AG20443 (cell line): ENCODE measurements at regions not wholly inside any gene's neighbourhood (a gene's known extent, or its start where the extent isn't known, plus 50 kb on each side); places are given as distances from the start of the nearest gene placed in this dataset.

Experiments used
- DNase-seq: peaks from one replicate; pipeline ENCODE4 v3.0.0; 2012; ENCODE audit warnings: low spot score, mixed read lengths

DNA sequence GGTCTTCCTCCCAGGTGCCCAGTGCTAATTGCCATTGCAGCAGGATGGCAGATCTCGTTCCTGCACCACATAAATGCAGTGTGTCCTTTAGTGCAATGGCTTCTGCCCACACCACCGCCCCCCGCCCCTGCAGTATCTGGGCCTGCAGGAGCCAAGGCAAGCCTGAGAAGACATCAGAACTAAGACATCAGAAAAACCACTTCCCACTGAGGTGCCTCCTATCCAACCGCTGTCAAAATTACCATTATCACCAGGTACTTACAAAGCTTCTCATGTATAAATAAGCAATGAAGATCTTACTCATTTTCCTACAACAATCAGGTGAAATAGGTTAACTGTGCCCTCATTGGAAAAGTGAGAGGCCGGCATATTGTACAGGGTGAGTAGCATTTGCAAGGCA lies 228.8 kb downstream of the FBXO15 start:
- DNase-seq = no peak

DNA sequence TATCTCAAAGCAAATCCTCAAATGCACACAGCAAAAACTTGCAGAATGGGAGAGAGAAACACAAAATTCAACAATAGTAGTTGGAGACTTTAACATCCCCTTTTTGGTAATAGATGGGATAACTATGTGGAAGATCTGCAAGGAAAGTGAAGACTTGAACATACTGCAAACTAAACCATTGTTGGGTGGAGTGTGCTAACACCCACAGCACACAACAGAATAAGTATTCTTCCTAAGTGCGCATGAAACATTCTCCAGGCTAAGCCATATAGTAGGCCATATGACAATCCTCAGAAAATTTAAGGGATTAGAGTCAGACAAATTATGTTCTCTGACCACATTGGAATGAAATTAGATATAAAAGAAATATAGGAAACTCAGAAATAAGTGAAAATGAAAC lies 230.6 kb downstream of the FBXO15 start:
- no peak for DNase-seq

- DNase-seq = no peak
These were observed 234.1 kb downstream of the FBXO15 start for GRCh38 chr18:73913505-73913904.

DNA sequence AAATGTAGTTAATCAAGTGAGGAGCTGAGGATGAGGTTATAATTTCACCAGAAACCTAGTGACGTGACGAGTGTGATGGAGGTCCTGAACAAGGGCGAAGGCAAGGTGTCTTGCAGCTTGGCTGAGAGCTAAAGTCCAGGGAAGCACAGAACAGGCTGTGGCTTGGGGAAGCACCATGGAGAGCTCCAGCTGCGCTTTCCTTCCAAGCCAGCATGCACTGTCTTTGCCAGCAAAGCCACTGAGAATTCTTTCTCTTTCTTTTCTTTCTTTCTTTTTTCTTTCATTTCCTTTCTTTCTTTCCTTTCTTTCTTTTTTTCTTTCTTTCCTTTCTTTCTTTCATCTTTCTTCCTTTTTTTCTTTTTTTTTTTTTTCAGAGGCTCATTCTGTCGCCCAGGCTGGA lies 239.3 kb downstream of the FBXO15 start:
- DNase-seq = peak; percentile 61

GRCh38 chr18:73901566-73901965 lies 246.1 kb downstream of the FBXO15 start:
- DNase-seq = no peak

DNA sequence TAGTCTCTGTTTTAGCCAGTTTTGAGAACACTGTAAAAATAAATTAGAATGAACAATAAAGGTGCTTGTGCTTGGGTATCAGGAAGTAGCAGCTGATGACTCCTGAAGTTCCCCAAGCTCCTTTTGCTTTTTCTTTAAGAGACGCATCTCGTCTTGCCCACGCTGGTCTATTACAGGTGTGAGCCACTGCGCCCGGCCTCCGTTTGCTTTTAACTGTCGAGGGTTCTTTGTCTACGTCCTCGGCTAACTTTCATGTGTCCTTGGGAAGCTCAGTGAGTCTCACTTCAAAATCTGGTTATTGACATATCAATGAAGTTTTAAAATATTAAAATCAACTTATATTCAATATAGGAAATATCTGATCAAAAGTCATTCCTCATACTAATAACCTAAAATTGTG lies 246.5 kb downstream of the FBXO15 start:
- no peak for DNase-seq

- no peak for DNase-seq
These were observed 247.4 kb downstream of the FBXO15 start for GRCh38 chr18:73900106-73900835.

DNA sequence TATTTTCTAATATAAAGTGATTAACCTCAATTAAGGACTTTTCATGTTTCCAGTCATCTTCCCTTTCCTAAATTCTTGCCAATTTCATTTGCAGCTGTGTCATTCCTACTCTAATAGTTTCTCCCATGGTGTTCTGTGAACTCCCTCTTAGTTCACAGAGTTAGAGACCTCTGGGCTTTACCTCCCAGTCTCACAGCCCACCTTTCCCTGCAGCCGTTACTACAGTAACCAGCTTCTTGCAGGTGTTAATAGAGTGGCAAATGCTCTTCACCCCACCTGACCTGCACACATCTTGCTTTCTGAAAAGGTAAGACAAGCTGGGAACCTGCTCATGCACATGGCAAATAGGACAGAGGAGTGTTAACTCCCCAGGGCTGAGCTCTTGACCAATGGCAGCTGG lies 250.1 kb downstream of the FBXO15 start:
- no peak for DNase-seq

GRCh38 chr18:73896685-73897084 lies 250.9 kb downstream of the FBXO15 start:
- DNase-seq = no peak

DNA sequence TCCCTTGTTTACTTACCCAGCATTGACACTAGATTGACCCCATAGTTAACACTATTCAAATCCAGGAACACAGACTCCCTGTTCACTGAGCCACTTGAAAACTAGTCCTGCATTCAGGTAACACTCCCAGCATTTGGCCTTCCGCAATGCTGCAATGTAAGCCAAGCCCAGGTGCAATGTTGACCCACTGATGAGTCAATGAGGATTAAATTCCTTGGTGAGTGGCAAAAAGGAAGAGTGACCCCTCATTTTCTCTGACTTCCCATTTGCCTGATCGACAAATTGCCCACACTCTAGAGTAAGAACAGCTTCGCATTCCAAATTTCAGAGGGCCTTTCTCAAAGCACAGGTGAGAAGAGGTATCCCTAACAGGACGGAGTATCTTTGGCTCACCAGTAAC lies 251.9 kb downstream of the FBXO15 start:
- no peak for DNase-seq

DNA sequence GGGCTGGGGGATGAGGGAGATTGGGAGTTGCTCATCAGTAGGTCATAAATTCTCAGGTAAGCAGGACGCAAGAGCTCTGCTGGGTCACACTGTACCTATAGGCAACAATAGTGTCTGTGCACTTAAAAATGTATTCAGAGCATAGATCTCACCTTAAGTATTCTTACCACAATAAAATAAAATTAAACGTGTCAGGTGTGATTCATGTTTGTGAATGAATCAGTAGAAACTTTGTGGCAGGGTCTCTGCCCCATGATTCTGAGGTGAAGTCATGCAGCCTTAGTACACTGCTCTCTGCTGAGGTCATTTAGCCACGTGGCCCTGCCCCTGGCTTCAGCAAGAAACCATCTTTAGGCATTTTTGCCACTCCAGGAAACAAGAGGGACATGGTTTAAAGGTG lies 253.8 kb downstream of the FBXO15 start:
- no peak for DNase-seq

- no peak for DNase-seq
These were observed 255.8 kb downstream of the FBXO15 start for GRCh38 chr18:73891572-73892421.

DNA sequence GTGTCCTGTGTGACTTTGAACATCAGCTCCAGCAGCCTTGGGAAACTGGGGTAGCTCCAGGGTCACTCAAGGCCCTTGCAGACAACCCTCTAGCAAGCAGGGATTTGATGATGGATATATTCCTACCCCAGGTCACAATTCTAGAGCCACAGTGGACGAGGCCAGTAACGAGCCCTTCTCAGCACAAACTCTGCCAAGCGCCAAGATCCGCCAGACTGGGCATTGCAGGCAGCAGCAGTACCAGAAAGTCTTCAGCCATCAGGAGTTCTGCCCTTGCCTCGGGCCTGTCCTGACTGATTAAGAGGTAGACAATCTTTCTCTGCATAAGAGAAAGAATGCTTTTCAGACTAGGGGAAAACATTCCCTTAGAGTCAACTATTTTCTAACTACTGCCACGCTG lies 259.1 kb downstream of the FBXO15 start:
- no peak for DNase-seq

- no peak for DNase-seq
These were observed 259.8 kb downstream of the FBXO15 start for GRCh38 chr18:73887801-73888200.

DNA sequence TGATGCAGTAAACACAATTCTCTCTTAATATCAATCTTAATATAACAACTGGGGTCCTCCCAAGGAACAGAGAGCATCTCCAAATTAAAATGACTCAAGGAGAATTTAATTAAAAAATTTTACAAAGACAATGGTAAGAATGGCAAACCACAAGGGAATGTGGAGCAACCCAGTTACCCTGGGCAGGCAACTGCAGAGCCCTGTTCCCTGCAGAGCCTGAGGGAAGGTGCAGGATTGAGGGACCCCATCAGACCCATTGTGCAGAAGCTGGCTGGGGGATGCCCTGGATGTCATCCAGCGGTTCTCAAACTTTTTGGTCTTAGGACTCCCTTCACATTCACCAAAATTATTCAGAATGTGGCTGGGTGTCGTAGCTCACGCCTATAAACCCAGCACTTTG lies 262.8 kb downstream of the FBXO15 start:
- no peak for DNase-seq

GRCh38 chr18:73881396-73881917 lies 266.2 kb downstream of the FBXO15 start:
- no peak for DNase-seq

DNA sequence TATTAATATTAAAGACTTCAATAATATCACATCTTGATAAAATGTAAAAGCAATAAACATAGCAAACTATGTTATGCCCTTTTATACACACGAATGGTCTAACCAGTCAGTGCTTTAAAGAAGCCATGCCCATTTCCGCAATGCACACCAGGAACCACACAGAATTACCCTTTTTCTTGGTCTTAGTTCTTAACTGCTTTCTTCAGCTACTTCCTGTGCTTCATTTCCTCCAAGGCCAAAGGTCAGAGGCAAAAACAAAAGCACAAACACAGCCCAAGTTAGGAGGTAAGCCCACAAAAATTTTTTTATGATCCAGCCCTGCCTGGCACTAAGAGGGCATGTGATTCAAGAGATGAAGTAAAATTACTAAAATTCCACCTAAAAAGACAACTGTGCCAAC lies 267.2 kb downstream of the FBXO15 start:
- DNase-seq = no peak

- DNase-seq = no peak
These were observed 267.9 kb downstream of the FBXO15 start for GRCh38 chr18:73879766-73880165.

GRCh38 chr18:73879328-73879727 lies 268.3 kb downstream of the FBXO15 start:
- no peak for DNase-seq

DNA sequence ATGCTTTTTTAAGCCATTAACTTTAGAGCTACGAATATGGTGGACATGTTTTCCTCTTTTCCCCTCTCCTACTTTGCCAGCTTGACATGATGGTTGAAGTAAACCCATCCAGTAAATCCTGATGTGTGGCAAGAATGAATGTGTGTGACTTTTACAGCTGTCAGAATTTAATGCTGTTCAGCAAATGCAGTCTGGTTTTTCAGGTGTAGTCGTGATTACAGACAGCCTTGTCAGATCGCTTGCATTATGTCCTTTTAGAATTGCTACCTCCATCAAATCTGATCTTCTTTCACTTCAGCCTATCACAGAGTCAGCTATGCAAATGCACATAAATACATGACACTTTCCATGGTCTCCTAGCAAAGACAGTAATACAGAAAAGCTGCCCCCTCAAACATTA lies 278.5 kb downstream of the FBXO15 start:
- no peak for DNase-seq

DNA sequence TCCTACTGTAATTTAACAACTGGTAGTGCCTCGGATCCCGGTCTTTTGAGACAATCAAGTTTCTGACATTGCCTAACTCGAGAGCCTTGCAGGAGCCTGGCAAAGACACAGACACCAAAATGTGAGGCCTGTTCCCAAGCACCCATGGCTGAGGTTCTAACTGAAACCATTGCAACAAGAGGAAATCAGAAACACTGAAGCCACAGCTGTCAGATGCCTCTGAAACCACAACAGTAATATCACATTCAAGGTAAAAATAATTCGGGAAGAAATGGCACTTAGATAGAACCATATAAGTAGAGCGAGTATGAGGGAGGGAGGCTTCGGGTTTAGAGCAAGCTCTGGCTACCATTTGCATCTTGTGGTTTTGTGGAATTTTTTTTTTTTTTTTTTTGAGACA lies 285.9 kb downstream of the FBXO15 start:
- no peak for DNase-seq

DNA sequence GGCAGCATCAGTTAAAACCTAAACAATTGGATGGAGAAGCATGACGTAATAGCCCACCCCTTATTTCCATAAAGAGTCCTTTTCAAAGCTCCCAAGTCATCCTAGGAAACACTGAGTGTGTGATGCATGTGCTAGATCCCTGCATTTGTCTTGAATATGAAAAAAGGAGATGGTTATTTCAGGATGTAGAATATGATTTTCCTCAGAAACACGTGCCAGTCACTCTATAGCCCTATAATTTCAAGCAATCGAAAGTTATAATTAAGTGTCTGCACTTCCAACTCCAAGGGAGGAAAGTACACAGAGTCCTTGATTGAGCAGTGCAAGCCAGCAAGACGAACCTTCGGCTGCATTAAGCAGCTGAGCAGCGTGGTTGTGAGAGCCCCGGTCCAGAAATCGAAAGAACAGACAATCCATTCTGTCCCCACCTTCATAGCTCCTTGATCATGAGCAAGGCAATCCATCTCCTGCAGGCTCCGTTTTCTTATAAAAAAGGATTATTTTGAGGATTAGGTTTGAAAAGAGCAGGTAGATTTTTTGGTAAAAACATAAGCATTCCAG lies 287.7 kb downstream of the FBXO15 start:
- no peak for DNase-seq
